GM12878 (cell line): ENCODE measurements at regions not wholly inside any gene's neighbourhood (a gene's known extent, or its start where the extent isn't known, plus 50 kb on each side); places are given as distances from the start of the nearest gene placed in this dataset.

ENCODE experiments used
- BACH1 ChIP-seq: fragments of 450-650 bp; IDR thresholded peaks from 2 replicates; pipeline ENCODE4 v1.6.1; 2017; ENCODE audit warnings: mild to moderate bottlenecking, borderline replicate concordance
- CHD1 ChIP-seq: IDR thresholded peaks from 2 replicates; pipeline ENCODE4 v1.6.1; 2012; ENCODE audit warnings: low read depth, low read length, improper control_type of control experiment
- CTCF ChIP-seq, 3 experiments: IDR thresholded peaks in 2 of 3; conservative IDR thresholded peaks in 1 of 3; 2 replicates each; pipeline ENCODE4 v1.5.1; 2011; ENCODE audit warnings: low read depth in 3 of 3, low read length in 3 of 3, mild to moderate bottlenecking in 3 of 3, control low read depth in 2 of 3, moderate library complexity in 2 of 3, inconsistent platforms in 1 of 3, mixed read lengths in 1 of 3; ENCODE audit not compliant: control insufficient read depth in 2 of 3, insufficient read depth in 1 of 3; ENCODE audit errors: extremely low read depth in 1 of 3
- CUX1 ChIP-seq: IDR thresholded peaks from 2 replicates; pipeline ENCODE4 v1.6.1; 2012; ENCODE audit warnings: improper control_type of control experiment, low read depth, low read length; ENCODE audit not compliant: insufficient replicate concordance
- EGR1 ChIP-seq, 2 experiments: IDR thresholded peaks; 1 replicate in 1 of 2; 2 replicates in 1 of 2; pipeline ENCODE4 v1.6.1; 2011 to 2012; ENCODE audit warnings: low read depth in 2 of 2, low read length in 2 of 2, borderline replicate concordance in 1 of 2, mild to moderate bottlenecking in 1 of 2, moderate library complexity in 1 of 2
- LARP7 ChIP-seq: fragments of 450-650 bp; IDR thresholded peaks from 2 replicates; pipeline ENCODE4 v1.6.1; 2017; ENCODE audit warnings: mild to moderate bottlenecking
- NFYA ChIP-seq: IDR thresholded peaks from 2 replicates; pipeline ENCODE4 v1.6.1; 2011; ENCODE audit warnings: low read depth, mild to moderate bottlenecking, low read length, improper control_type of control experiment, borderline replicate concordance
- POLR2A ChIP-seq: IDR thresholded peaks from 2 replicates; pipeline ENCODE4 v1.6.1; 2011; ENCODE audit warnings: low read depth, mild to moderate bottlenecking, low read length
- POLR2AphosphoS5 ChIP-seq: IDR thresholded peaks from 2 replicates; pipeline ENCODE4 v1.6.1; 2011; ENCODE audit warnings: mild to moderate bottlenecking, low read length, inconsistent platforms
- SIN3A ChIP-seq: IDR thresholded peaks from 2 replicates; pipeline ENCODE4 v1.6.1; 2012; ENCODE audit warnings: low read depth, low read length, improper control_type of control experiment
- SRF ChIP-seq, 2 experiments: IDR thresholded peaks; 2 replicates each; pipeline ENCODE4 v1.6.1; 2011; ENCODE audit warnings: low read depth in 2 of 2, low read length in 2 of 2, mild to moderate bottlenecking in 1 of 2, moderate library complexity in 1 of 2
- TAF1 ChIP-seq: IDR thresholded peaks from 2 replicates; pipeline ENCODE4 v1.6.1; 2011; ENCODE audit warnings: mild to moderate bottlenecking, low read depth, low read length, borderline replicate concordance
- TF ChIP-seq, protein P1 (sequence below): IDR thresholded peaks from 2 replicates; pipeline ENCODE4 v1.6.1; 2011; ENCODE audit warnings: mild to moderate bottlenecking, low read depth, low read length, moderate library complexity; ENCODE audit not compliant: insufficient replicate concordance

GRCh38 chr9:88074931-88075330, 63.3 kb downstream of the SPATA31C2 start:
- TF ChIP-seq CUX1 (no peak), CTCF (IDR thresholded peaks at IDR 0.05 in 2 of 3, conservative IDR thresholded peaks at IDR 0.05 in 1 of 3; ENCODE audit: control insufficient read depth in 2 of 3, extremely low read depth in 1 of 3, insufficient read depth in 1 of 3, low read depth in 3 of 3, low read length in 3 of 3) (no peak), SIN3A (no peak), TAF1 (no peak), LARP7 (no peak), CHD1 (no peak), POLR2AphosphoS5 (no peak), BACH1 (no peak), POLR2A (no peak), SRF (IDR thresholded peaks at IDR 0.05; ENCODE audit: low read depth in 2 of 2, low read length in 2 of 2) (no peak), NFYA (no peak), EGR1 (IDR thresholded peaks at IDR 0.05; ENCODE audit: borderline replicate concordance in 1 of 2, low read depth in 2 of 2, low read length in 2 of 2) (no peak)
- TF ChIP-seq, protein P1, sequence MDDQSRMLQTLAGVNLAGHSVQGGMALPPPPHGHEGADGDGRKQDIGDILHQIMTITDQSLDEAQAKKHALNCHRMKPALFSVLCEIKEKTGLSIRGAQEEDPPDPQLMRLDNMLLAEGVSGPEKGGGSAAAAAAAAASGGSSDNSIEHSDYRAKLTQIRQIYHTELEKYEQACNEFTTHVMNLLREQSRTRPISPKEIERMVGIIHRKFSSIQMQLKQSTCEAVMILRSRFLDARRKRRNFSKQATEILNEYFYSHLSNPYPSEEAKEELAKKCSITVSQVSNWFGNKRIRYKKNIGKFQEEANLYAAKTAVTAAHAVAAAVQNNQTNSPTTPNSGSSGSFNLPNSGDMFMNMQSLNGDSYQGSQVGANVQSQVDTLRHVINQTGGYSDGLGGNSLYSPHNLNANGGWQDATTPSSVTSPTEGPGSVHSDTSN, result no peak
